ENCODE measurements at regions not wholly inside any gene's neighbourhood (a gene's known extent, or its start where the extent isn't known, plus 50 kb on each side); places are given as distances from the start of the nearest gene placed in this dataset.

DNA sequence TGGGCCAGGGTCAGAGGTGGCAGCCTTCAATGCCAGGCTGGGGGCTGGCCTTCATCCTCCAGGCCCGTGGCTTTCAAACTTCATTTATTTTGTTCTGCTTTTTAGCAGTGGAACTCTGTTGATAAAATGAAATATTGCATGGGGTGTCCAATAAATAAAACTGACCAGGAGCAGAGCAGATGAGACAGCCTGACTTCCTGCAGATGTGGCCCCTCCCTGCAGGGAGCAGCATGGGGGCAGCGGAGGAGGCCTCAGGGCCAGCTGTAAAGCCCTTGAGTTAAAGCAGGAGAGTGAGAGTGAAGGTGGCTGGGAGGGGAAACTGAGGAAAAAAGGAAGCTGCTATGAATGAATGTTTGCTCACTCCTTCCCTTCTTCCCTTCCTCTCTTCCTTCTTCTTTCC, 120.3 kb downstream of the RPAP3 start:
- no peaks in the 10 kb centered on the region for H3K36me3 ChIP-seq
- no peak overlapping the region for H3K27ac ChIP-seq
- H3K9me3 ChIP-seq (ENCODE audit: severe bottlenecking): no peaks in the 10 kb centered on the region
- peaks cover 3% of the 10 kb centered on the region for H3K27me3 ChIP-seq (ENCODE audit: insufficient read depth, low read depth, severe bottlenecking)
- DNase-seq: no peak
- no peak overlapping the region for H3K4me3 ChIP-seq (ENCODE audit: low read depth, low read length)
- TF ChIP-seq, protein P1, sequence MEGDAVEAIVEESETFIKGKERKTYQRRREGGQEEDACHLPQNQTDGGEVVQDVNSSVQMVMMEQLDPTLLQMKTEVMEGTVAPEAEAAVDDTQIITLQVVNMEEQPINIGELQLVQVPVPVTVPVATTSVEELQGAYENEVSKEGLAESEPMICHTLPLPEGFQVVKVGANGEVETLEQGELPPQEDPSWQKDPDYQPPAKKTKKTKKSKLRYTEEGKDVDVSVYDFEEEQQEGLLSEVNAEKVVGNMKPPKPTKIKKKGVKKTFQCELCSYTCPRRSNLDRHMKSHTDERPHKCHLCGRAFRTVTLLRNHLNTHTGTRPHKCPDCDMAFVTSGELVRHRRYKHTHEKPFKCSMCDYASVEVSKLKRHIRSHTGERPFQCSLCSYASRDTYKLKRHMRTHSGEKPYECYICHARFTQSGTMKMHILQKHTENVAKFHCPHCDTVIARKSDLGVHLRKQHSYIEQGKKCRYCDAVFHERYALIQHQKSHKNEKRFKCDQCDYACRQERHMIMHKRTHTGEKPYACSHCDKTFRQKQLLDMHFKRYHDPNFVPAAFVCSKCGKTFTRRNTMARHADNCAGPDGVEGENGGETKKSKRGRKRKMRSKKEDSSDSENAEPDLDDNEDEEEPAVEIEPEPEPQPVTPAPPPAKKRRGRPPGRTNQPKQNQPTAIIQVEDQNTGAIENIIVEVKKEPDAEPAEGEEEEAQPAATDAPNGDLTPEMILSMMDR (IDR thresholded peaks at IDR 0.05; ENCODE audit: low read depth, low read length): no peak

DNA sequence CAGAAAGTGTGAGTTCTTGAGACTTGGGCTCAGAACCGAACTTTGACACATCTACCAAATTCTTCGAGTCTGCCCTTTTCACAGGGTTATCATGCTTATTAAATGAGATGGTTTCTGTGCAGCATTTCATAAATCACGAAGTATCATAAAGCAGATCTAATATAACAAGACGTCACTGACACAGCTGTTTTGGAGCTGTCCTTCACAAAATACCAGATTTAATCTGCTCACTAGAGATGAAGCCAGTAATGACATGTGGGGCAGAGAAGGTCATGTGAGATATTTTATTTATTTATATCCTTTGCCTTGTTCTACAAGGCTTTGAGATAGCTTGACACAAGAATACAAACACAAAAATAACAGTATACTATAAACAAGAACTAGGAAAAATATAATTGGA, 127.0 kb downstream of the RPAP3 start:
- Histone ChIP-seq H3K27ac (no peak overlapping the region), H3K9me3 (ENCODE audit: severe bottlenecking) (no peaks in the 10 kb centered on the region), H3K4me3 (ENCODE audit: low read depth, low read length) (no peak overlapping the region), H3K36me3 (no peaks in the 10 kb centered on the region), H3K27me3 (ENCODE audit: insufficient read depth, low read depth, severe bottlenecking) (peaks cover 4% of the 10 kb centered on the region)
- TF ChIP-seq, protein P1 (IDR thresholded peaks at IDR 0.05; ENCODE audit: low read depth, low read length): no peak
- no peak for DNase-seq

DNA sequence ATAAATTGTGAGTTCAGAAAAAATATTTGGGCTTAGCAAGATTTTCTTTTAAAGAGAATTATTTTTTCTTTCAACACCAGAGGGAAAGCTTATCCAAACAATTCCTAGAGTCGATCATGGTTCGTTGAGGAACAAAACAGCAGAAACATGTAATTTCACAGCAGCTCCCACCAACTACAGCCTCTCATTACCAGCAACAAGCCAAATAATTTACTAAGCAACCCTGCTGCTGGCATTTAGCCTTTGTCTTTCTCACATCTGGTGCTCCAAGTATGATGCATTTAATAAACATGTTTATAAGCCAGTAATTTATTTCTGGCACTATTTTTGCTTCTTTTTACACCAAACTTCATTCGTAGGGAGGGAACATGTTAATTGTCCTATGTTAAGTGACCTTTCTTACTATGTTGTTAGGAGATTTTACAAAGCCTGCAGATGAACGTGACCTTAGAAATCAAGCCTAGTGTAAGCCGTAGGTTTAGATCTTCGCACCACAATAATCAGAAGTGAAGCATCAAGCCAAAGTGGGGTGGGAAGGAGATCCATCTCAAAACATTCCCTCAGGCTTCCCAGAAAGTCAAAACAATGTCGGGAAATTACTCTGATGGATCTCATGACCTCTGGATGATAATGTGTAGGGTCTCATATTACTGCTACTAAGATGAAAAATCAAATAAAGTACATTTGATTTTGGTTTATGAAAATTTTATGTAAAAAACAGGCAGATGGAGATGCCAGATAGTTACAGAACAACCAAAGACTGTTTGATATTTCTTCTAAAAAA, 128.4 kb downstream of the RPAP3 start:
- no peaks in the 10 kb centered on the region for H3K36me3 ChIP-seq
- TF ChIP-seq, protein P1 (IDR thresholded peaks at IDR 0.05; ENCODE audit: low read depth, low read length): no peak
- no peak for DNase-seq
- H3K27ac ChIP-seq: no peak overlapping the region
- H3K27me3 ChIP-seq (ENCODE audit: insufficient read depth, low read depth, severe bottlenecking): peaks cover 4% of the 10 kb centered on the region
- no peaks in the 10 kb centered on the region for H3K9me3 ChIP-seq (ENCODE audit: severe bottlenecking)
- H3K4me3 ChIP-seq (ENCODE audit: low read depth, low read length): no peak overlapping the region

DNA sequence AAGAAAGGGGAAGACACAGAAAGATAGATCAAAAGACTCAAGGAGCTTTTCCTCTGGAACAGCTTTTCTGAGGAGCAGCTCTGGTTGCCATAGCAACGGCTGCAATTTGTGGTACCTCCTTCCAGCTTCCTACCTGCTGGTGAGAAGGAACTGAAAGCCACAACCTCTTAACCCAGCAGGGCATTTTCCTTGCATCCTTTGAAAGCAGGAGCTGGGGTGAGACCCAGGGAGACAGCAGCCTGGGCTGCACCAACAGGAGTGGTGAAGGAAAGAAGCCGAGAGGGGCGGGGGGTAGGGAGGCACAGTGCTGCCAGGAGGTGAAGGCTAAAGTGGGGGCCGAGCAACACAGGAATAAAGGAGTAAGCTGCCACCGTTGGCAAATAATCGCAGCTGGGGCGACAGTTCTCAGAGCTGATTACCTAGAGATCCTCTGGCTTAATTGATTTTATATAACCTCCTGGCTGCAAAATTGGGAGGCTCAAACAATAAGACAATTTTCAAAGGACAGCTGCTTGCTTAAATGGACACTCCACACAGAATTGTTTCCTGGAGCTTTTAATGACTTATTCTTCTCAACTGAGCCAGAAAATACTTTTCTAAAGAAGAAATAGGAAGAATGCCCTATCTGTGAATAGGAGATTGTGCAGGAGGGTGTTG, 129.4 kb downstream of the RPAP3 start:
- Histone ChIP-seq H3K4me3 (ENCODE audit: low read depth, low read length) (no peak overlapping the region), H3K27ac (no peak overlapping the region), H3K36me3 (no peaks in the 10 kb centered on the region), H3K27me3 (ENCODE audit: insufficient read depth, low read depth, severe bottlenecking) (peaks cover 4% of the 10 kb centered on the region), H3K9me3 (ENCODE audit: severe bottlenecking) (no peaks in the 10 kb centered on the region)
- TF ChIP-seq, protein P1 (IDR thresholded peaks at IDR 0.05; ENCODE audit: low read depth, low read length): no peak
- peak; percentile 47 for DNase-seq

DNA sequence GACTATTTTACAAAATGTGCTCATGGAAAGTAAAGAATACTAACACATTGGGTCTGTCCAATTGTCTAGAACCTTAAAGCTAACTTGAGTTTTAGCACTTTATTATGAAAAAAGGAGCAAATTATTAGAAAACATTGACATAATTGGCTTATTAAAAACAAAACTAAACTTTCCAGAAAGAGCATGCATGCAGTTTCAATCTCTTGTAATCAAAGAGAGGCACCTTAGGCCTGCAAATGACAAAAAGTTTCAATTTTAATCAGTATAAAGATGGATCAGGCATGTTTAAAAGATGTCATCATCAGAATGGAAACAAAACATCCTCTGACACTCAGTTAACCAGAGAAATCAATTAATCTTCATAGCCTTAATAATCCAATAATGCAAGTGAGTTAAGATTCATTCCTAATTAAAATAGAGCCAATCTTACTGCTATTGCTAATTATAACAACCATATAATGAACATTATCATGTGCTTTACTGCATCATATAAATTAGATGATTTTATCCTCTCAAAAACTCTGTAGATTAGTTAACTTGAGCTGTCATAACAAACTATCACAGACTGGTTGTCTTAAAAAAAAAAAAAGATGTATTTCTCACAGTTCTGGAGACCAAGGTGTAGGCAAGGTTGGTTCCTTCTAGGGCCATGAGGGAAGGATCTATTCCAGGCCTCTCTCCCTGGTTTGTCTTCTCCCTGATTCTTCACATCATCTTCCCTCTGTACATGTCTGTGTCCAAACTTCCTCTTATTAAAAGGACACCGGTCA, 131.4 kb downstream of the RPAP3 start:
- Histone ChIP-seq H3K36me3 (no peaks in the 10 kb centered on the region), H3K27ac (no peak overlapping the region), H3K9me3 (ENCODE audit: severe bottlenecking) (no peaks in the 10 kb centered on the region), H3K4me3 (ENCODE audit: low read depth, low read length) (no peak overlapping the region), H3K27me3 (ENCODE audit: insufficient read depth, low read depth, severe bottlenecking) (peaks cover 4% of the 10 kb centered on the region)
- DNase-seq: no peak
- TF ChIP-seq, protein P1 (IDR thresholded peaks at IDR 0.05; ENCODE audit: low read depth, low read length): no peak

Measured in WERI-Rb-1 (cell line).